Stomach smooth muscle (tissue), 2 donors: ENCODE measurements at regions not wholly inside any gene's neighbourhood (a gene's known extent, or its start where the extent isn't known, plus 50 kb on each side); places are given as distances from the start of the nearest gene placed in this dataset.
"Not testable (repeated sequence)": the region's sequence is repeated elsewhere in the genome, so short reads cannot be mapped to it uniquely, and the experiment has no call there.

ENCODE experiments used
- H3K27ac ChIP-seq: one replicate; pipeline ENCODE4 v1.7.0; 2013; ENCODE audit warnings: mild to moderate bottlenecking, low read length, inconsistent platforms
- H3K27me3 ChIP-seq, 2 donors: one replicate each; pipeline ENCODE4 v1.7.0; 2013; ENCODE audit warnings: low read length in 2 of 2; ENCODE audit not compliant: insufficient read depth in 2 of 2, control insufficient read depth in 1 of 2
- H3K36me3 ChIP-seq, 2 donors: one replicate each; pipeline ENCODE4 v1.7.0; 2013; ENCODE audit warnings: low read length in 2 of 2; ENCODE audit not compliant: control insufficient read depth in 2 of 2, insufficient read depth in 2 of 2
- H3K4me1 ChIP-seq: one replicate; pipeline ENCODE4 v1.7.0; 2013; ENCODE audit warnings: low read length; ENCODE audit not compliant: control insufficient read depth, insufficient read depth
- H3K4me3 ChIP-seq, 2 donors: one replicate each; pipeline ENCODE4 v1.7.0; 2013; ENCODE audit warnings: low read length in 2 of 2
- H3K9ac ChIP-seq, 2 donors: one replicate each; pipeline ENCODE4 v1.7.0; 2013; ENCODE audit warnings: low read length in 2 of 2, mild to moderate bottlenecking in 1 of 2
- H3K9me3 ChIP-seq, 2 donors: one replicate each; pipeline ENCODE4 v1.7.0; 2013; ENCODE audit warnings: low read length in 2 of 2; ENCODE audit not compliant: control insufficient read depth in 2 of 2
- donor health status: healthy.
- donor health status: Pancreatic carcinoma.

DNA sequence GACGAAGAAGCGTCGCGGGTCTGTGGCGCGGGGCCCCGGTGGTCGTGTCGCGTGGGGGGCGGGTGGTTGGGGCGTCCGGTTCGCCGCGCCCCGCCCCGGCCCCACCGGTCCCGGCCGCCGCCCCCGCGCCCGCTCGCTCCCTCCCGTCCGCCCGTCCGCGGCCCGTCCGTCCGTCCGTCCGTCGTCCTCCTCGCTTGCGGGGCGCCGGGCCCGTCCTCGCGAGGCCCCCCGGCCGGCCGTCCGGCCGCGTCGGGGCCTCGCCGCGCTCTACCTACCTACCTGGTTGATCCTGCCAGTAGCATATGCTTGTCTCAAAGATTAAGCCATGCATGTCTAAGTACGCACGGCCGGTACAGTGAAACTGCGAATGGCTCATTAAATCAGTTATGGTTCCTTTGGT is 1533.5 kb upstream of the TPTE start:
- not testable (repeated sequence) for H3K27ac ChIP-seq, H3K4me1 ChIP-seq, H3K4me3 ChIP-seq, H3K36me3 ChIP-seq, H3K9ac ChIP-seq, H3K9me3 ChIP-seq
- peaks cover 18 to 38% of the 10 kb centered on the region in 2 donors for H3K27me3 ChIP-seq

DNA sequence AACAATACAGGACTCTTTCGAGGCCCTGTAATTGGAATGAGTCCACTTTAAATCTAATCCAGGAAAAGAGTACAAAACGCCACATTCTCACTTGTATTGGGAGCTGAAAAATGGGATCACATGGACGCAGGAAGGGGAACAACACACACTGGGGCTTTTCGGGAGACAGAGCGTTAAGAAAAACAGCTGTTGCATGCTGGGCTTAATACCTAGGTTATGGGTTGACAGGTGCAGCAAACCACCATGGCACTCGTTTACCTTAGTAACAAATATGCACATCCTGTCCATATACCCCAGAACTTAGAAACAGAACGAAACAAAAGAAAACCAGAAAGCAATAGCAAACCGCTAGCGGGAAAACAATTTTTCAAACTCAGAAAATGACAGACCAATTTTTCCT is 1532.7 kb upstream of the TPTE start:
- Histone ChIP-seq H3K27ac (no peak overlapping the region), H3K9ac (no peak overlapping the region), H3K36me3 (no peaks in the 10 kb centered on the region), H3K27me3 (peaks cover 19 to 45% of the 10 kb centered on the region in 2 donors), H3K9me3 (peaks cover 2 to 3% of the 10 kb centered on the region in 2 donors), H3K4me3 (no peak overlapping the region), H3K4me1 (no peaks in the 10 kb centered on the region)

GRCh38 chr21:8989261-8989711 is 1532.1 kb upstream of the TPTE start:
- Histone ChIP-seq H3K27me3 (peaks cover 19 to 51% of the 10 kb centered on the region in 2 donors), H3K4me1 (no peaks in the 10 kb centered on the region), H3K4me3 (no peak overlapping the region), H3K9ac (no peak overlapping the region), H3K36me3 (no peaks in the 10 kb centered on the region), H3K27ac (no peak overlapping the region), H3K9me3 (peaks cover 2 to 3% of the 10 kb centered on the region in 2 donors)

- Histone ChIP-seq H3K27me3 (peaks cover 19 to 54% of the 10 kb centered on the region in 2 donors), H3K36me3 (no peaks in the 10 kb centered on the region), H3K4me1 (no peaks in the 10 kb centered on the region), H3K9me3 (peaks cover 2 to 3% of the 10 kb centered on the region in 2 donors), H3K9ac (no peak overlapping the region), H3K27ac (no peak overlapping the region), H3K4me3 (no peak overlapping the region)
Measured at GRCh38 chr21:8989721-8990325, 1531.6 kb upstream of the TPTE start.

DNA sequence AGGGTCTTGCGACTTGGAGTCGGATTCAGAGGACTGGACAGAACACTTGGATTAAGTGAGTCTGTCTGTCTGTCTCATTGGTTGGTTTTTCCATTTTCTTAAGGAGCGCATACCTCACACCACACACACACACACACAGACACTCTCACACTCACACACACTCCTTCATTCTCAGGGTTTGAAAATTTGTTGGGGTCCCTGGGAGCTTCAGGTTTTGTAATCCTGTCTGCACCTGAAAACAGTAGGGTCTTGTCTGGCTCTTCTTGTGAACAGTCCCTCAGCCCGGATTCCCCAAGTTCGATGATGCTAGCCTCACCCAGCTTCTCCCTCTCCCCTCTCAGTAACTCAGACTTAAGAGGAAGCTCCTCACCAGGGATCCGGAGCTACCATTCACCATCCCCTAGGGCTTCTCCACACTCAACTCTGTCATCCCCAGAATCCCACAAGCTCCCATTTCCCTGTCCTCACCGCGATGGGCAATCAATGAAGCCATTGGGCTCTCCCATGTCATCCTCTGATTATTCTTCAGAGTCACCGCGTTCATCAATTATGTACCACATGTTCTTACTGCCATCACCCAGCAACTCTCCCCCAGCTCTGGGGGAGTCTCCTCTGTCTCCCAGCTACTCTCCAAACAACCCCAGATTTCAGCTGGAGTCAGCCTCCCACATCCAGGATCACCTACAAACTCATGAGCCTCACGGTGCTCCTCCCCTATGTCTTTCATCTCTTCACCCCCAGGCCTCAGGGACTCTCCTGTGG is 1530.9 kb upstream of the TPTE start:
- peaks cover 19 to 54% of the 10 kb centered on the region in 2 donors for H3K27me3 ChIP-seq

DNA sequence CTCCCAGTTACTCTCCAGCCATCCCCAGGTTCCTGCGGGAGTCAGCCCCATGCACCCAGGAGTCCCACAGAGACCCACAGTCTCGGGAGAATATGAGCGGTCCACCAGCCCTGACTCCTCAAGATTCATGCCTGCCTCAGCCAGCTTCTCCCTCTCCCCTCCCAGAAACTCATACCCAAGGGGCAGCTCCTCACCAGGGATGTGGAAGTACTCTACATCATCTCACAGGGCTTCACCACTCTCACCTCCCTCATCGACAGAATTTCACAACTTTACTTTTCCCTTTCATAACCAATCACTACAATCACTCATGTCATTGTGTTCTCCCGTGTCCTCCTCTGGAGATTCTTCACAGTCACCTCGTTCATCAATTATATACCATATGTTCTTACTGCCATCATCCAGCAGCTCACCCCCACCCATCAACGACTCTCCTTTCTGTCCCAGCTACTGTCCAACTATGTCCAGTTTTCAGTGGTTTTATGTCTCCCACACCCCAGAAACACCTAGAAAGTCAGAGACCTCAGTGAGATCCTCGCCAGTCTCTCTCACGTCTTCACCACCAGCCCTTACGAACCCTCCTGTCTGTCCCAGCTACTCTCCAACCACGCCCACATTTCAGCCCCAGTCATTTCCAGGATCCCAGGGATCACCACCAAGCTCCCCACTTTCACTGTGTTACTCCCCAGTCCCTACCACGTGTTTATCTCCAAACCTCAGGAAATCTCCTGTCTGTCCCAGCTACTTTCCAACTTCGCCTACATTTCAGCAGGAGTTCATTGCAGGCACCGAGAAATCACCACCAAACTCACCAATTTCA is 1530.1 kb upstream of the TPTE start:
- Histone ChIP-seq H3K9ac (no peak overlapping the region), H3K36me3 (no peaks in the 10 kb centered on the region), H3K9me3 (peaks cover 2 to 3% of the 10 kb centered on the region in 2 donors), H3K27ac (no peak overlapping the region), H3K4me1 (no peaks in the 10 kb centered on the region), H3K4me3 (no peak overlapping the region), H3K27me3 (peaks cover 19 to 54% of the 10 kb centered on the region in 2 donors)

More for the DNA sequence above, 1530.9 kb upstream of the TPTE start:
- Histone ChIP-seq H3K4me3 (no peak overlapping the region), H3K9ac (no peak overlapping the region), H3K27ac (no peak overlapping the region), H3K9me3 (peaks cover 2 to 3% of the 10 kb centered on the region in 2 donors), H3K36me3 (no peaks in the 10 kb centered on the region), H3K4me1 (no peaks in the 10 kb centered on the region)

DNA sequence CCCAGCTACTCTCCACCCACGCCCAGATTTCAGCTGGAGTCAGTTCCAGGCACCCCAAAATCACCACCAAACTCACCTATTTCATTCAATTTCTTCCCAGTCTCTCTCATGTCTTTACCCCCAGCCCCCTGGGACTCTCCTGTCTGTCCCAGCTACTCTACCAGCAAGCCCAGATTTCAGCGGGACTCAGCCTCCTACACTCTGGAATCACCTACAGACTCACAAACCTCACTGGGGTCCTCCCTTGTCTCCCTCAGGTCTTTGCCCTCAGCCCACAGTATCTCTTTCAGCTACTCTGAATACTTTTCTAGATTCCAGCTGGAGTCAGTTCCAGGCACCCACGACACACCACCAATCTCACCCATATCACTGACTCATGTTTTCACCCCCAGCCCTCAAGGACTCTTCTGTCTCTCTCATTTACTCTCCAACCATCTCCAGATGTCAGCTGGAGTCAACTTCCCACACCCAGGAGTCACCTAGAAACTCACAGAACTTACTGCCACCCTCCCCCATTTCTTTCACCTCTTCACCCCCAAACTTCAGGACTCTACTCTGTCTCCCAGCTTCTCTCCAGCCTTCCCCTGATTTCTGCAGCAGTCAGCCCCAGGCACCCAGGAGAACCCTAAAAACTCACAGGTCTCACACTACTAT is 1529.3 kb upstream of the TPTE start:
- H3K4me3 ChIP-seq, result no peak overlapping the region
- no peak overlapping the region for H3K27ac ChIP-seq
- H3K9me3 ChIP-seq, result peaks cover 2 to 3% of the 10 kb centered on the region in 2 donors
- H3K27me3 ChIP-seq, result peaks cover 19 to 54% of the 10 kb centered on the region in 2 donors
- no peaks in the 10 kb centered on the region for H3K4me1 ChIP-seq
- H3K9ac ChIP-seq, result no peak overlapping the region
- H3K36me3 ChIP-seq, result no peaks in the 10 kb centered on the region

DNA sequence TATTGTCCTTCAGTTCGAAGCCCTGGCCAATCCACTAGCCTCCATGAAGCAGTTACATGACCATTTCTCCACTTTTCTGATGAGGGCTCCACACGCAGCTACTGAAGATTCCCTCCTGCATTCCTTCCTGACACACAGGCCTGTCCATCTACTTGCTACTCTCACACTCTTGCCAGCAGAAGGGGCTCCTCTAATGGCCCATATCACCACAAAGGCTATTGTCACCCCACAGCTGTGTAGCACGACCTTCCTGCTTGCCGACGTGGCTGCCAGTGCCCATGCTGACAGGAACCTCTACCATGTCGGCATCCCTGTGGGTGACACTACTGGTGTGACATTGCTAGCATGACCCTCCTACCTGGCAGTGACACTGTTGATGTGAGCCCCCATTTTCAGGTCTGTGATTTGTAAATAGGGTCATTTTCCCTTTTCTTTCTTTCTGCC is 1528.6 kb upstream of the TPTE start:
- H3K27me3 ChIP-seq, result peaks cover 19 to 54% of the 10 kb centered on the region in 2 donors
- no peaks in the 10 kb centered on the region for H3K36me3 ChIP-seq
- no peak overlapping the region for H3K9ac ChIP-seq
- H3K9me3 ChIP-seq, result peaks cover 2 to 3% of the 10 kb centered on the region in 2 donors
- H3K4me1 ChIP-seq, result no peaks in the 10 kb centered on the region
- no peak overlapping the region for H3K4me3 ChIP-seq
- no peak overlapping the region for H3K27ac ChIP-seq

DNA sequence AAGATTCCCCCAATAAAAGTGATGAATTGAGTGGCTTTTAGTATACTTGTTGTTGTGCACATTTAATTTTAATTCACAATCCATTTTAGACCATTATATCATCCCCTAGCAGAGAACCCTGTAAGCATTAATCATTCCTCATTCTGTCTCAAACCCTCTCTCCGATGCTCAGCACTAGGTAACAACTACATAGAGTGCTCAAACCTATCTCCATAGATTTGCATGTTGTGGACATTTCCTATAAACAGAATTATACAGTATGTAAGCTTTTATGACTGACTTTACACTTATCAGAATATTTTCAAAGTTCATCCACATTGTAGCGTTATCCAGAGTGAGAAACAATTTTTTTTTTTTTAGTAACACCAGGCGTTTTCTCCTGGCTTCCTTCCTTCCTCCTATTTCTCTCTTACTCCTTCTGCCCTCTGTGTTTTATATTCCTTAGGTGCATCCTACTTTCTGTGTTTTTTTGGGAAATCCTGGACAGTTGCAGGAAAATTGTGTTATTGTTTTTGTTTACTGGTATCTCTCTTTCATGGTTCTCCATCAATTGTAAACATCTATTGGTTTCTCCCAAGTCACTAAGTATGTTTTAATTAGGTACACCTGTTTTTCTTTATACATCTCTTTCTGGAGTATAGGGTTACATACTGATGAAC is 1528.0 kb upstream of the TPTE start:
- no peak overlapping the region for H3K27ac ChIP-seq
- no peaks in the 10 kb centered on the region for H3K36me3 ChIP-seq

More for the DNA sequence above, 1528.0 kb upstream of the TPTE start:
- H3K9me3 ChIP-seq, result peaks cover 2 to 3% of the 10 kb centered on the region in 2 donors
- H3K4me1 ChIP-seq, result no peaks in the 10 kb centered on the region
- H3K27me3 ChIP-seq, result peaks cover 19 to 54% of the 10 kb centered on the region in 2 donors
- H3K9ac ChIP-seq, result no peak overlapping the region
- no peak overlapping the region for H3K4me3 ChIP-seq
